Neuronal stem cell (in vitro differentiated cells): ENCODE measurements at regions not wholly inside any gene's neighbourhood (a gene's known extent, or its start where the extent isn't known, plus 50 kb on each side); places are given as distances from the start of the nearest gene placed in this dataset.
A peak's percentile ranks its signal among the peaks of the same experiment; 100 is the strongest.

ENCODE experiments used
- DNase-seq: peaks from one replicate; pipeline ENCODE4 v3.0.0-alpha.2; 2013; ENCODE audit warnings: low spot score
- H2AFZ ChIP-seq: one replicate; pipeline ENCODE4 v1.6.1; 2013; ENCODE audit warnings: mild to moderate bottlenecking, low read length, inconsistent platforms
- H2AK5ac ChIP-seq: 2 replicates; pipeline ENCODE4 v1.6.1; 2013; ENCODE audit warnings: low read depth, mild to moderate bottlenecking, inconsistent platforms, low read length, moderate library complexity, mixed read lengths
- H2BK120ac ChIP-seq: 2 replicates; pipeline ENCODE4 v1.6.1; 2013; ENCODE audit warnings: low read depth, mild to moderate bottlenecking, inconsistent platforms, low read length, moderate library complexity, mixed read lengths
- H2BK12ac ChIP-seq: one replicate; pipeline ENCODE4 v1.6.1; 2013; ENCODE audit warnings: low read length, inconsistent platforms
- H2BK15ac ChIP-seq: 2 replicates; pipeline ENCODE4 v1.6.1; 2013; ENCODE audit warnings: mild to moderate bottlenecking, low read length, inconsistent platforms, mixed read lengths
- H2BK5ac ChIP-seq: one replicate; pipeline ENCODE4 v1.6.1; 2013; ENCODE audit warnings: inconsistent platforms, mild to moderate bottlenecking, low read length, moderate library complexity
- H3K14ac ChIP-seq: one replicate; pipeline ENCODE4 v1.6.1; 2013; ENCODE audit warnings: low read length, inconsistent platforms
- H3K18ac ChIP-seq: 2 replicates; pipeline ENCODE4 v1.6.1; 2013; ENCODE audit warnings: low read length, inconsistent platforms
- H3K23ac ChIP-seq: 2 replicates; pipeline ENCODE4 v1.6.1; 2013; ENCODE audit warnings: low read depth, mild to moderate bottlenecking, mixed read lengths, low read length, inconsistent platforms; ENCODE audit not compliant: poor library complexity
- H3K27ac ChIP-seq: replicated peaks from 3 replicates; pipeline ENCODE4 v1.5.1; 2013; ENCODE audit warnings: low read length, inconsistent platforms
- H3K27me3 ChIP-seq, 3 experiments: 2 replicates each; pipeline ENCODE4 v1.6.1; 2013; ENCODE audit warnings: low read length in 3 of 3, mild to moderate bottlenecking in 2 of 3, inconsistent platforms in 1 of 3, low read depth in 1 of 3, mixed read lengths in 1 of 3, moderate library complexity in 1 of 3; ENCODE audit not compliant: control insufficient read depth in 3 of 3, insufficient read depth in 3 of 3
- H3K36me3 ChIP-seq, 2 donors: replicated peaks in 1 of 2; 2 replicates each; pipeline ENCODE4 v1.6.1; 2013; ENCODE audit warnings: low read length in 2 of 2; ENCODE audit not compliant: control insufficient read depth in 2 of 2, insufficient read depth in 2 of 2
- H3K4ac ChIP-seq: 2 replicates; pipeline ENCODE4 v1.6.1; 2013; ENCODE audit warnings: inconsistent platforms, mild to moderate bottlenecking, low read length, moderate library complexity
- H3K4me1 ChIP-seq, 2 donors: 1 replicate in 1 of 2; 2 replicates in 1 of 2; pipeline ENCODE4 v1.6.1; 2013; ENCODE audit warnings: low read length in 2 of 2, low read depth in 1 of 2; ENCODE audit not compliant: control insufficient read depth in 2 of 2, insufficient read depth in 1 of 2
- H3K4me2 ChIP-seq: one replicate; pipeline ENCODE4 v1.6.1; 2013; ENCODE audit warnings: mild to moderate bottlenecking, low read length, inconsistent platforms; ENCODE audit not compliant: insufficient read depth, poor library complexity, severe bottlenecking
- H3K4me3 ChIP-seq, 2 donors: 2 replicates each; pipeline ENCODE4 v1.5.1; 2013; ENCODE audit warnings: low read length in 2 of 2, mild to moderate bottlenecking in 2 of 2, inconsistent platforms in 1 of 2, moderate library complexity in 1 of 2
- H3K79me1 ChIP-seq: one replicate; pipeline ENCODE4 v1.6.1; 2013; ENCODE audit warnings: low read depth, mild to moderate bottlenecking, inconsistent platforms, low read length, moderate library complexity
- H3K9ac ChIP-seq: one replicate; pipeline ENCODE4 v1.6.1; 2013; ENCODE audit warnings: mild to moderate bottlenecking, low read depth, low read length, inconsistent platforms; ENCODE audit not compliant: poor library complexity
- H3K9me3 ChIP-seq, 2 donors: replicated peaks in 1 of 2; 2 replicates each; pipeline versions ENCODE3 to v1.6.1; 2013; ENCODE audit warnings: low read length in 2 of 2, mild to moderate bottlenecking in 2 of 2, inconsistent platforms in 1 of 2, low read depth in 1 of 2, mixed read lengths in 1 of 2, moderate library complexity in 1 of 2; ENCODE audit not compliant: control insufficient read depth in 2 of 2, insufficient read depth in 1 of 2
- H4K8ac ChIP-seq: one replicate; pipeline ENCODE4 v1.6.1; 2013; ENCODE audit warnings: low read depth, mild to moderate bottlenecking, inconsistent platforms, low read length, moderate library complexity
- H4K91ac ChIP-seq: one replicate; pipeline ENCODE4 v1.6.1; 2013; ENCODE audit warnings: low read length, low read depth, mild to moderate bottlenecking, inconsistent platforms; ENCODE audit not compliant: poor library complexity
- WGBS, 2 donors: extraction: QIAGEN DNeasy Blood & Tissue Kit; methylation state at CpG; one replicate each; pipeline ENCODE4 v1.1.7; 2013; ENCODE audit warnings: missing lambda C conversion rate in 2 of 2, mixed read lengths in 1 of 2; ENCODE audit not compliant: insufficient read length in 2 of 2, insufficient replicate concordance in 1 of 2; ENCODE audit errors: extremely low coverage in 2 of 2; 5-methylcytosine and 5-hydroxymethylcytosine counted together

DNA sequence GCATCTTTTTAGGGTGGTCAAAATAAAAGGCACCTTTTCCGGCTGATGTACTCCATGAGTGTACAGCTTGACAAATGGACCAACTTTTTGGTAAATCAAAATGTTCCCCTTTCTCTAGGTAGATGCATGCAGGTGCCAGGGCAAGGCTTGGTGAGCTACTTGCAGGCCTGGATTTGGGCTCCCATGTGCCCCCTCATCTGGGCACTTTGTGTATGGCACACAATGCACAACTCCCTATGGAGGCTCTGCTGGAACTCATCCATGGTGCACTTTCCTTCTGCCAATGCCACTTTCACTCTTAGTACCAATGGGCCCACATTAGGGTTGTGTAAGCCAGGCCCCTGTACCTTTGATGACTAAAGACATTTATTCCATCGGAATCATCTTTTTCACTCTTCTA is 300.8 kb downstream of the SDHAF3 start:
- Histone ChIP-seq H3K27me3 (no peaks in the 10 kb centered on the region), H2AFZ (no peak overlapping the region), H3K4me2 (no peak overlapping the region), H4K8ac (no peak overlapping the region), H3K9me3 (peaks cover 0 to 8% of the 10 kb centered on the region in 2 donors), H3K27ac (no peak overlapping the region), H4K91ac (no peak overlapping the region), H3K9ac (no peak overlapping the region), H3K36me3 (no peaks in the 10 kb centered on the region), H3K14ac (no peak overlapping the region), H3K4ac (no peak overlapping the region), H3K23ac (no peak overlapping the region), H3K4me1 (peaks cover 0 to 2% of the 10 kb centered on the region in 2 donors), H2BK5ac (no peak overlapping the region), H2BK12ac (no peak overlapping the region), H2BK120ac (no peak overlapping the region), H2BK15ac (no peak overlapping the region), H3K4me3 (no peak overlapping the region), H3K18ac (no peak overlapping the region), H2AK5ac (no peak overlapping the region), H3K79me1 (no peaks in the 10 kb centered on the region)
- no CpG with 5 or more reads among the region's 2 CpGs for WGBS, 2 donors
- no peak for DNase-seq

DNA sequence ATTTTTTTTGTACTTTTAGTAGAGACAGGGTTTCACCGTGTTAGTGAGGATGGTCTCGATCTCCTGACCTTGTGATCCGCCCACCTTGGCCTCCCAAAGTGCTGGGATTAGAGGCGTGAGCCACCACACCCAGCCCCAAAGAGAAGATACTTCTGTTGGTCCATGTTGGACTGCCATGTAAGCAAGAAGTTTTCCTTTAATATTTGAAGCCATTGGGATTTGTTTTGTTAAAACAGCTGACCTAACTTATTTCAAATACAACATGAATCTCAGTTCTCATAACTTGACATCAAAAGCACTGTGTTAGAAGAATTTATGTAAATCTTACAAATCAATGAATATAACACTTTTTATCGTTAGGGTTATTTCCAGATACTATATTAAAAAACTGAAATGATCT is 302.4 kb downstream of the SDHAF3 start:
- H3K4ac ChIP-seq, result no peak overlapping the region
- no peak overlapping the region for H2BK5ac ChIP-seq
- H3K79me1 ChIP-seq, result no peaks in the 10 kb centered on the region
- H2BK12ac ChIP-seq, result no peak overlapping the region
- H2AFZ ChIP-seq, result no peak overlapping the region
- no peak overlapping the region for H3K9ac ChIP-seq
- H4K8ac ChIP-seq, result no peak overlapping the region
- H3K4me1 ChIP-seq, result peaks cover 0 to 2% of the 10 kb centered on the region in 2 donors
- peaks cover 0 to 9% of the 10 kb centered on the region in 2 donors for H3K9me3 ChIP-seq
- H2AK5ac ChIP-seq, result no peak overlapping the region
- no peak overlapping the region for H2BK120ac ChIP-seq
- H3K27ac ChIP-seq, result no peak overlapping the region
- no CpG with 5 or more reads among the region's 5 CpGs for WGBS, 2 donors
- no peak overlapping the region for H3K4me3 ChIP-seq
- no peak overlapping the region for H3K14ac ChIP-seq
- DNase-seq, result no peak
- no peaks in the 10 kb centered on the region for H3K27me3 ChIP-seq
- no peaks in the 10 kb centered on the region for H3K36me3 ChIP-seq
- no peak overlapping the region for H4K91ac ChIP-seq
- no peak overlapping the region for H3K18ac ChIP-seq
- no peak overlapping the region for H3K4me2 ChIP-seq
- no peak overlapping the region for H2BK15ac ChIP-seq
- no peak overlapping the region for H3K23ac ChIP-seq

DNA sequence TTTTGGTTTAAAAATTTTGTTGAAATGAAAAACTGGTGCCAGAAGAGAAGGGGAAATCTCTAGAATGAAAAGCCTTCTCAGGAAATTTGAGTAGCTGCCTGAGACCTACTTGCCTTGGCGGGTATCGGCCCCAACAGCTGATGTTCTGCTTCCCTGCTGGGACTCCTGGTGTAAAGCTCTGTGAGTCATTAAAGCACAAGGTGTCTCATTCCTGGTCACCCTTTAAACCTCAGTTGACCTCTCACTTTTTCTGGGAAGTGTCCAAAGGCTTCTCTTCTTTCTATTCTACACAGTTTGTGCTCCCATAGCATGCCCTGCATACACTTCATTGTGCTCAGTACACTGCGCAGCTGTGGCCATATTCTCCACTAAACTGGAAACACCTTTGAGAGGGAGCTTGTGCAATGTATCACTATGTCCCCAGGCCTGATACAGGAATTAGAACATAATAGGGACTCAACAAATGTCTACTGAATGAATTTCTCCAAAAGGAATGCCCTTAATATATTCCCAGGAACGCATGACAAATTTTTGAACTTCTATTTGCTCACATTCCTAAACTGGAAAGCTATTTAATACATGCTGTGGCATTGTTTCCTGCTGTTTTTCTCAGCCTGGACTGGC is 303.9 kb downstream of the SDHAF3 start:
- WGBS, 2 donors, result no CpG with 5 or more reads among the region's 4 CpGs
- H3K27ac ChIP-seq, result no peak overlapping the region
- H3K4me2 ChIP-seq, result no peak overlapping the region

DNA sequence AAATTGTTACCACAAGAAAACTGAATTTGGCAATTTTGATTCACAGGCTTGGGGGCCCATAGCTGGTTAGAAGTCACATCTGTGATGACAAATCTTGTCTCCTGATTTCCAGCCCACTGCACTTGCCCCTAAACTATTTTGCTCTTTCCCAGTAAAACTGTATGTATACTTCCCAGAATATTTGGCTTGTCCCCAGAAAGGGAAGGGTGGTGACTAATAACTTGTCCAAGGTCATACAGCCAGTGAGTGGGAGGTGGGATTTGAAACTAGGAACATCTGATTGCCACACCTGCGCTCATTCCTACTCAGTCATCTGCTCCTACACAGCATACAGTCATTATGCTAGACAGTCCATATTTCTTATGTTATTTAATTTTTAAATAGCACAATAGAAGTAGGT is 304.5 kb downstream of the SDHAF3 start:
- Histone ChIP-seq H2BK12ac (no peak overlapping the region), H3K14ac (no peak overlapping the region), H3K9ac (no peak overlapping the region), H3K18ac (no peak overlapping the region), H3K27ac (no peak overlapping the region), H3K4me2 (no peak overlapping the region), H4K91ac (no peak overlapping the region), H3K36me3 (no peaks in the 10 kb centered on the region), H2AFZ (no peak overlapping the region), H3K79me1 (no peaks in the 10 kb centered on the region), H3K27me3 (no peaks in the 10 kb centered on the region), H3K4me1 (peaks cover 0 to 7% of the 10 kb centered on the region in 2 donors), H3K23ac (no peak overlapping the region), H3K9me3 (peaks cover 0 to 9% of the 10 kb centered on the region in 2 donors), H2BK15ac (no peak overlapping the region), H3K4me3 (no peak overlapping the region), H3K4ac (no peak overlapping the region), H4K8ac (no peak overlapping the region), H2BK5ac (no peak overlapping the region), H2AK5ac (no peak overlapping the region), H2BK120ac (no peak overlapping the region)
- no peak for DNase-seq
- no CpG with 5 or more reads among the region's 1 CpG for WGBS, 2 donors

More for the DNA sequence above, 303.9 kb downstream of the SDHAF3 start:
- H2AFZ ChIP-seq, result peak overlapping the region; percentile 2
- no peak overlapping the region for H2BK5ac ChIP-seq
- no peak overlapping the region for H3K4me3 ChIP-seq
- peaks cover 0 to 3% of the 10 kb centered on the region in 2 donors for H3K4me1 ChIP-seq
- H3K18ac ChIP-seq, result no peak overlapping the region
- no peaks in the 10 kb centered on the region for H3K36me3 ChIP-seq
- H4K91ac ChIP-seq, result no peak overlapping the region
- no peaks in the 10 kb centered on the region for H3K27me3 ChIP-seq
- peaks cover 0 to 9% of the 10 kb centered on the region in 2 donors for H3K9me3 ChIP-seq
- no peak overlapping the region for H3K9ac ChIP-seq
- H2BK12ac ChIP-seq, result no peak overlapping the region
- H2BK120ac ChIP-seq, result no peak overlapping the region
- H2BK15ac ChIP-seq, result no peak overlapping the region
- H3K23ac ChIP-seq, result no peak overlapping the region
- H3K79me1 ChIP-seq, result no peaks in the 10 kb centered on the region
- H4K8ac ChIP-seq, result no peak overlapping the region
- no peak overlapping the region for H3K14ac ChIP-seq
- H3K4ac ChIP-seq, result no peak overlapping the region
- no peak overlapping the region for H2AK5ac ChIP-seq
- no peak for DNase-seq
